Fibroblast of the conjunctiva (primary cell): ENCODE measurements at regions not wholly inside any gene's neighbourhood (a gene's known extent, or its start where the extent isn't known, plus 50 kb on each side); places are given as distances from the start of the nearest gene placed in this dataset.

Source experiments
- DNase-seq: peaks from one replicate; pipeline ENCODE4 v3.0.0-alpha.2; 2010; ENCODE audit warnings: low read depth

DNA sequence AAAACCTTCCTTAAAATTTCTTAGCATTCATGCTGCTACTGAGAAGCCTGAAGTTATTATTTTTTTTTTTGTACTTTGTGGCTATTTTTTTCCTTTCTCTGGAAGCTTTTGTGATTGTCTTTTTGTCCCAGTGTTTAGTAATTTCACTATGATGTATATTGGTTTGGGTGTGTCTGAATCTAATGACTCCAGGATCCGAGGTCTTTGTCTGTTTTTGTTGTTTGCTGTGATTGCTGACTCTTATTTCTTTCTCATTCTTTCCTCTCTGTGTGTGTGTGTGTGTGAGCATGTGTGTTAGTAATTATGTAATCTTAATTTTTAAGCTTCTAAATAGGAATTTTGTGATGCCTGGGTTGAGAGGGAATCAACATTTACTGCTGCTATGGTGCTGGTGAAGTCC is 152.0 kb downstream of the RAP2B start:
- DNase-seq = no peak

DNA sequence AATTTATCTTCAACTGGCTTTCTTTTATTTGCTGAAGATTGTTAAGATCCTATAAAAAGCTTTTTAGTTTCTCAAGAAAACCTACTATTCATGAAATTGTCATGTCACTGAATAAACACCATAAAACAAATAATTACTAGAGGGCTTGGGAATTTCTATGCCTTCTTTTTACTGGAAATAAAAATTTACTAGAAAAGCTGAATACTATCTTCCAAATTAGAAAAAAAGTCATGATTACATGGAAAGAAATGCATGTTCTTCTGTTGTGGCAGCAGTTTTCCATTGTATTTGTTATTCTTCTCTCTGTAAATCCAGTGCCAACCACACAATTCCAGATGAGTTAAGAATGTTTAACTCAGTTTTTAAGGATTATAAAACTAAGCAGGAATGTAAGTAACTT is 153.8 kb downstream of the RAP2B start:
- DNase-seq = no peak

DNA sequence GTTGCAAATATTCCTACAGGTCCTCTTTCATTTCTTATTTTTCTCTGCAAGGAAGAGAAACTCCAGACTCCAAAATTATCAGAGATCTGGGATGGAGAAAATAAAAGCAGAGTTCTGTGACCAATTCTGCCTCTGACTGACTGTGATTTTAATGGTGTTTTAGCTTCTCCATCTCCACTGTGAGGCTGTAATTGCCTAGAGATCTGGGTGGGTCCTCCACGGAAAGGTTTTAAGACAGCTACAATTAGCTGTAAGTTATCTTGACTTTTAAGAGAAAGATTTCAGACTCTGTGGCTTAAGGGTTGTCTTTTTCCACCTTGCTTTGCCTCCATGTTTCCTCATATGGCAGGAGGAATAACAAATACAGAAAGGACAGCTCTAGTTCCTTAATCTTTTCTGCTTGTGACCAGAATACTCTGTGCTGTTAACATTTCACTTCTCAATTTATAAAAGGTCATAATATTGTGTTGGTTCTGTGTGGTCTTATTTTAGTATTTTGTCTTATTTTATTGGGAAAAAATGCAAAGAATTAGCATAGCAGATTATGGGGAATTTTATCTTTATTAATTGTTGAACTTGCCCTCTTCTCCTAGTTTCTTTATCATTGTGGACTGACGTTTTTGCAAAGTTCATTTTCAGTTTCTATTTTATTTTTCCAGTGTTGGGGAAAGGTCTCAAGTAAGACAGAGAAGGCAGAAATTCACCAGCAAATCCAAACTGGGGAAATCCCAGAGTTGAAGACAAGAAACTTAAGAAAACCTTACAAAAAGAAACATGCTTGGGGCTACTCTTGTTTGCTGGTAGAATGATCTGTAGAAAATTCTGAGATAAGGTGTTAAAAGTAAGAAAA is 157.9 kb downstream of the RAP2B start:
- DNase-seq = no peak

DNA sequence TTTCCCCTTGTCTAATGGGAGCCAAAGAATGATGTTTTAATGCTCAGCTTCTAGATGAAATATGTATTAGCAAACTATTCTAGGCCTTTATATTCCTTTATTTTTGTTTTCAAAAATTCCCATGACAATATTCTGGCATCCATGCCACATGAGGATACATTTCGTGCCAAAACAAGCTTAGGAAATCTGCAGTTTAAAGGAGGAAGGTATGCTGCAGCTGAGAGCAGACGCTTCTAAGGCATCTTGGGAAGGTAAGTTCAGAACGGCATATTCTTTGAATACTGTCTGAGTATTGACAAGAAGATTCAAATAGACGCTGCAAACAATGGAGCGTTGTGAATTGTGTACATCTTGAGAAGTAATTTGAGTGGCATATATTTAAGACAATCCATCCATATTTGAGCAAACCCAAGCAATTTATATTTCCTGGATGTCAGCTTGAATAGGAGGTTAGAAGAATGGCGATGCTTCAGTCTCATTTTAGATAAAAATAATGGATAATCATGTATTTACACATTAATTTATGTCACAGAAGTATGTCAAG is 158.6 kb downstream of the RAP2B start:
- no peak for DNase-seq

DNA sequence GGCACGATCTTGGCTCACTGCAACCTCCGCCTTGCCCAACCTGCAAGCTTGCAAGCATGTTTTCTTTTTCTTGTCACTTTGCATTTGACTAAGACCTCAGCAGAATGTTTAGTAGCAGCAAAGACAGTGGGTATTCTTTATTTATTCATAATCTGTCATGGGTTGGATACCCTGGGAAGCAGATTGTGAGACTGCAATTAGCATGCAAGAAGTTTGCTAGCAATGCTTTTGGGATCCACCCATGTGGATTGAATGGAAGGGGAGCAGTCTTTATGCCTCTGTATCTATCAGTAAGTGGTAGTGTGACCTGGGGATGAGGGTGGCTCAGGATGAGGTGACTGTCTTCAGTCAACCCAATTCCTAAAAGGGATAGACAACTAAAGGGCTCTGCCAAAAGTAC is 166.7 kb downstream of the RAP2B start:
- no peak for DNase-seq

DNA sequence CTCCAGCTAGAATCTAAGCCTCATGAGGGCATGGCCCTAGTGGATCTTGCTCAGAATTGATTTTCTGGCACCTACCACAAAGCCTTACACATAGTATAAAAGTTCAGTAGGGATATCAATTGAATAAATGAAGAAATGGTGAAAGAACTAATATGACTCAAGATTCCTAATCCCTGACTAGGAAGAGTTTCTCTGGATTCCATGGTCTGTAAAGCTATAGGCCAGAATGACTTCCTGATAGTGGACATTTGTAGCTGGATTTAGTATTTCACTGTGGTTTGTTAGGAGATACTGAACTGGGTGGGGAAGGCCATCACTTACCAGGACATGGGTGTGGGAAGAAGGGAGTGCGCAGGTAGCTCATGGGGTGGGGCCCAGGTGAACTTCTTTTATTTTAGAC is 168.9 kb downstream of the RAP2B start:
- no peak for DNase-seq

DNA sequence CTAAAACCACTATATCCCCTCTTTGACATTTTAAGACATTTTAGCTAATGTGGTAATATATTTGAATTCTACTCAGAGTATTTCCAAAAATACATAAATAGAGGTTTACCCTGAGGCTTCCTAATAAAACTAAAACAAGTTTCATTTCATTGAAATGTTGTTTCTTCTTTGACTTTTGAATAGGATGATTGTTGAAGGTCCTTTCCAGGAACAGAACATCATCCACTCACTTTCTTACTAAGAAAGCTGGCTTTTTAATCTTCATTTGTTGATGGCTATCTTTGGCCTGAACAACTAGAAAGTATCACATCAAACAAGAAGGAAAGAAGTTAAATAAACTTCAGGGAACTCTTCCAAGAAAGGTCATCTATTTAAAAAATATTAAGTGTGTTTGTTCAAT is 169.7 kb downstream of the RAP2B start:
- no peak for DNase-seq

DNA sequence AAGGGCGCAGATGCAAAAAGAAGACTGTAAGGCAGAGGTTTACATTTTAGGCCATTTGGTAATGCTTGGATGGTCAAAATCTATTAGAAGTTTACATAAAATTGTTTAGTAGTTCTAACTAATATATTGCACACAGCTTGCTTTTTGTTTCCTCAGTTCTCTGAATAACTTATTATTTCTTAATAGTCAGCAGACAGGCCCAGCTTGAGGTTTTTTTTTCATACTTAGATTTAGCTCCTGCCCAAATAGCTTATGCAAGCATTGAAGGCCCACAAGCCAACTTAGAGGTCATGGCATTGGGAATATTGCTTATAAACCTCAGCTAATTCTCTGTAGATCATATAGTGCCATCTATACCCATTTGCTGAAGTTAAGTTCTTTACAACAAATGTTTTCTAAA is 172.5 kb downstream of the RAP2B start:
- no peak for DNase-seq

DNA sequence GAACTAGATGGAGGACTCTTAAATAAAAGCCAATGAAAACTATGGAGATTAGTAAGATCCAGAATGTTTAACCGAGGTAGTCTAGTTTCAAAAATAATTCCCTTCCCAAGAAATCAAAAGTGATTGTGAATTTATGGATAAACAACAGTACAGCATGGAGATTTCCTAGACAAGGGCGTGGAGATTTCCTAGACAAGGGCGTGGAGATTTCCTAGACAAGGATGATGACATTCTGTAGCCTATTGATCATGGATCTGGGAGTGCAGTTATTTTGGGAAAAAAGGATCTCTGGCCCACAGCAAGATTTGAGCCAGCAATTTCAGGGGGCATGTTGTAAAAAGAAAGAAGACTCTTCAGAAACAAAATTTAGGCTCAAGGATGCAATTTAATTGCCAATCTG is 175.3 kb downstream of the RAP2B start:
- no peak for DNase-seq

DNA sequence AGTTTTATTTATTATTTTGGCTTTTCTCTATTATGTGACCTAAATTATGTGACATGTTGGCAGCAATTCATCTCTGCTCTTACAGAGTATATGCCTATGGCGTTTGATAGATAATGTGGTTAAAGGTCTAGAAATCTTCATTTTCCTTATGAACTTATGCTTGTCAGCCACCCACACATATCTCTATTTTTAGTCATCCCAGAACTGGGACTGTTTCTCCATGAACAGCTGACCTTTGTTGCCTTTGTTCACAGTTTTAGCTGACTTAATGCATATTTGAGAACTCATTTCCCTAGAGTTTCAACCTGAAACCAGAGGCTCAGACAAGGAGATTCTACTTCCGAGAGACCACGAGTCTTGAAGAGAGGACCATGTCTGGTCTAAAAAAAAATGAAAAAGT is 176.5 kb downstream of the RAP2B start:
- DNase-seq = peak; percentile 3

DNA sequence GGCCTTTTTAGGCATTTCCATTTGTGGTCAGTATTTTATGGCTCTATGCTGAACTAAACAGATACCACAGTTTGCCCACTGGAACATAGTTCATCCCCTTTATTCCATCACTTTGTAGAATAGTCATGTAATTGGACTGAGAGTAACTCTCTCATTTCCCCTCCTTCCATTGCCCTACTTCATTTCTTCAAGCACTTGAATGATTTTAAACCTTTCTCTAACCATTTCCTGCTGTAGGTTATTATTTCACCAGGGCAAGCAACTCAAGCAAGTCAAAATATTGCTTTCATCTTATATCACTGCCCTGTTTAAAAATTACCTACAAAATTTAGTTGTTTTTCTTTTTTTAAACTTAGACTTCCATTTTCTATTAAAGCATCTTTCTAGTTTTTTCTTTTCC is 177.0 kb downstream of the RAP2B start:
- no peak for DNase-seq

DNA sequence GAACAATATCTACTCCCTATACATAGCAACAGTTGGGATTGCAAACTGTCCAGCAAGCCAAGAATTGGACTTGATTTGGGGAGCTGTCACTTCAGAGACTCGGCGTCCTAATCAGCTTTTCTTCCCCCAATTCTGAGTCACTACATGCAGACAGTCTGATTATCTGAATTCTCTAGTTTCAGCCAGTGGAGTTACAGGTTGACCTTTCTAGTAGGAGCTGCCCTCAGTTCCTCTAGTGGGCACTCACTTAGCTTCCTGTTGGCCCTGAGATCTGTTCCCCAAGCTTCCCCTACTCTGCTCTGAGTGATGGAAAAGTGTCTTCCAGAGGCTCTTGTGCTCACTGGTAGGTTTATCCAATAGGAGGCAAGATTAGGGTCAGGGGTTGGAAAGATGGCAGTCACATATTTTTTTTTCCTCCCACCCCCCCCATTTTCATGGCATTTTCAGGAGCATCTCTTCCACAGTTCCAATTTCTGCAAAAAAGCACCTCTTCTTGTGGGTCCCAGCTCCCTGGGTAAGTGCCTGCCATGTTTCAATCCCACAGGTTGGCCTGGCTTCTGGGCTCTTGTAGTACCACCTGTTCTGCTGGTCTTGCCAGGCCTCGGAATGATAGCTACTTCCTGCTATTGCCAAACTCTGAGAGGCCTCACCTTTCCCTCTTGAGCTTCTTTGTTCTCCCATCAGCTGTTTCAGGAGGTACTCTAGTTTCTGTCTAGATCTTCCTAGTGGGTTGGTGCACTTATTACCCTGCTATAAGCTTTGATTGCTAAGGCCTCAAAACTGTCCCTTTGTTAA is 182.2 kb downstream of the RAP2B start:
- no peak for DNase-seq

DNA sequence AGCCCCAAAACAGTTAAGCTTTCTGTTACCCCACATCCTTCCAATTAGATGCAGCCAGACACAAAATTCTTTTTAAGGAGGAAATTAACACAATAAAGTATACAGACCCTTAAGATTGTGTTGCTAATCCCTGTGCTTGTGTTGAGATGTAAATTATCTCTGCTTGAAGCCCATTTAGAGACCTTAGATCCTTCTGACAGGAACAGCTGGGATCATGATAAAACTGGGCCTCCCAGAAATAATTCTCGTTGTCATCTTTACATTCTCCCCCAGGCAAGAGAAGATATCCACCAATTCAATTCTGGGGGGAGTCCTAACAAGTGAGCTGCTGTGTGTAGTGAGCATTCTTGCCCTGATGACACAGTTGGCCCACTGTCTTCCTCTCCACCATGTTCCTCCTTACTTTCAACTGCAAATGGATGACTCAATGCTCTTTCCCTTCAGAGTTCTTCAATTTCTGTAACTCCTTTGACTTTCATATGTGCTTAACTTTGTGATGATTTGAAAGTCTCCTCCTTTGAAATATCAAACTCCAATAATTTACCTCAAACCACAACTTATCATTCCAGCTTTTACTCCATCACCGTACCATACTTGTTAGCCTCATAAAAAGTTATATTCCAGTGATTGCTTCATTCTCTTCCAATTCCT is 186.6 kb downstream of the RAP2B start:
- no peak for DNase-seq

DNA sequence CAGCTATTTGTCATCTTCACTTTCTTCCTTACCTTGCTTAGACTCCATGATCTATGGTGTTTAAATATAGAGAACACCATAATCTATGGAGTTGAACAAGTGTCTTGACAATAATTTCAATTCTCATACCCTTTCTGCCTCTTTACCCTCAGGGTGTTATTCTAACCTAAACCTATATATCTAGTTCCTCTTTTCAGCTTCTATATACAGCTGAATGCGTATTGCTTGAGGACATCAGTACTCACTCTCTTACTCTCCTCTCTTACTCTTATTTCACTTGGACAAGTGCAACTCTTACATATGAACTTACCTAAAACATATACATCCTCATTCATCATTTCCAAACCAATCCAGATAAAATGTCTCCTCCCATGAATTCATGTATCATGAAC is 187.1 kb downstream of the RAP2B start:
- DNase-seq = no peak

DNA sequence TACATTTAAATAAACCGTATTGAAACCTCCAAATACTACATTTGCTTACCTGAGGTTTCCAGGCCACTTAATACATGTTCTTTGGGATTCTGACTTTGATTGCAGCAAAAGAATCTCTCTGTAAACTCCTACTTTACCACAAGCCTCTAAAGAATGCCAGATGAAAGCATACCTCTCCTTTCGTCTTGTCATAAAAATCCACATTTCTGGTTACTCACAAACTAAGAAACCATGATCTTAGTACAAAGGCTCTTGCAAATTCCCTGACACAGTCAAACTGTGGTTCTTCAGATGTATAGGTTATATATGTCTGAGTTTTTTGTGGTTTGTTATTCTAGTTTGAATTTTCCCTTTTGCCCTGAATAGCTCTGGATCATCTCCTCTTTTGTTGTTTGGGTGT is 188.4 kb downstream of the RAP2B start:
- DNase-seq = no peak

DNA sequence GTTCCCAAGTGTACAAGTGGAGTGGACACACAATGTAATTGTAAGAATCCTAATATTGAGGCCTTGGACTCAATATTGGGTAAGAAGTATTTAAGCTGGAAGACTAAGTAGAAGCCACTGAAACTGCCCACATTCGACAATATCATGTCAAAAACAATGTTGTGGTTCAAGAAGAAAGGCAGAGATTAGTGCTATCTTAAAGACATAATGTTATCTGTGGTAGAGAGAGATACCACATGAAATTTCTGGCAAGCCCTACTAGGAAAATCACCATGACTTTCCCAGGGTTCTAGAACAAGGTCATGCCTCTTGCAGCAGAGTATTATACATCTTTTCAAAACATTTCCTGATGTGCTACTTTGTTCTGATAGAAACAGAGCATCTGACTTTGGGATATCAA is 192.6 kb downstream of the RAP2B start:
- DNase-seq = no peak

DNA sequence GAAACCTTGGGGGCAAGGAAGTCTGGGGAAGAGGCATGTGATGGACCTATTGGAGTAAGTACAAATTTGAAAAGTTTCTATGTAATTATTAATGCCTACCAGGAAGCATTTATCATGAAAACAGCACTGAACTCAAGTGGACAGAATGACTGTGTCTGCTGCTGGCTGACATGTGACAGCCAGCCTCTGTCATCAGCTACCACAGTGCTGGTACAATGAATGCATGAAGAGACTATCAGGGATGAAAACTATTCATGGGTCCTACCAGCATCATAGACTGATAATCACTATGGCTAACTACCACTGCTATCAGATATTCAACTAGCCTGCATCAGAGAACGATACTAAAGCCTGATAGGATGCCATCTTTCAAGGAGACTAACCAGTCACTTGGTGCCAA is 193.5 kb downstream of the RAP2B start:
- no peak for DNase-seq

DNA sequence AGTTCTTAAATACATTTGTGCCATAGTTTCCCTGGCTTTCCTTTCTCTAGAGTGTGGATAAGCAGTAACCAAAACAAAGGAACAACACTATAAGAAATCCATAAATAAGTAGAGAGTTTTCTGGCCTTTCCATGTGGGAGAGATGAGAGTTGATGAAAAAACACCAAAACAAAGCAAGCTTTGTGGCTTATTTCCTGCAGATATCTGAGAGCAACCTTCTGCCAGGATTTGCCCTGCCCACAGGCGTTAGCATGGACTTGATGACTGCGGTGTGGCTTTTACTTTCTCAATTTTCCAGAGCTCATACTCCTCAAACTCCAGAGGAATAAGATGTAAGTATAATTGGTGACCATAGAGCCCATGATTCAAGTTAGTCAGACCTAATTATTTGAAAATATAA is 194.9 kb downstream of the RAP2B start:
- DNase-seq = no peak

DNA sequence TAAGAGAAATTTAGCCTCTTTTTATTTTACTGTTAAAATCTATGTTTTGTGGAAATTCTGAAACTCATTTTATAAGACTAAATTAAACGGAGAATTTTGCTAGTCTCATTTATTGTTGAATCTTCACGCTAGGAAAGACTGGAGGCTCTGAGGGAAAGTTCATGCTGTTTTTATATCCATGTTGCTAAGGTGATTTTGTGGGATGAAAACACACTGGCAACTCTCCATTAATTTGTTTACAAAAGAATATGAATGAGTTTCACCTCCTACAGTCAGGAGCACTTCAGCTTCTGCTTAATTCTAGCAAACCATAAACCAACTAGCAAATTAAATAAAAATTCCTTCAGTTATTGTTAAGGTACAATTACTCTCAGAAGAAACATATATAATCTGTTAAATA is 195.4 kb downstream of the RAP2B start:
- DNase-seq = no peak

DNA sequence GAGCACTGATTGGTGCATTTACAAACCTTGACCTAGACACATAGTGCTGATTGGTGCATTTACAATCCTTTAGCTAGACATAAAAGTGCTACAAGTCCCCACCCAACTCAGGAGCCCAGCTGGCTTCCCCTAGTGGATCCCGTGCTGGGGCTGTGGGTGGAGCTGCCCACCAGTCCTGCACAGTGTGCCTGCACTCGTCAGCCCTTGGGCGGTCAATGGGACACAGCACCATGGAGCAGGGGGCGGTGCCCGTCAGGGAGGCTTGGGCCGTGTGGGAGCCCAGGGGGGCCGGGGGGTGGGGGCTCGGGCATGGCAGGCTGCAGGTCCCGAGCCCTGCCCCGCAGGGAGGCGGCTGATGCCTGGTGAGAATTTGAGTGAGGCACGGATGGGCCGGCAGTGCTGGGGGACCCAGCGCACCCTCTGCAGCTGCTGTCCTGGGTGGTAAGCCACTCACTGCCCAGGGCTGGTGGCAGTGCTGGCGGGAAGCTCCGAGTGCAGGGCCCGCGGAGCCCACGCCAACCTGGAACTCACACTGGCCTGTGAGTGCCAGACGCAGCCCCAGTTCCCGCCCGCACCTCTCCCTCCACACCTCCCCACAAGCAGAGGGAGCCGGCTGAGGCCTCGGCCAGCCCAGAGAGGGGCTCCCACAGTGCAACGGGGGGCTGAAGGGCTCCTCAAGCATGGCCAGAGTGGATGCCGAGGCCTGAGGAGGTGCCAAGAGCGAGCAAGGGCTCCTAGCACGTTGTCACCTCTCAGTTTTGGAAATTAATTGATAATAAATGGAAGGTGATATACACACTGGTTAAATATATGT is 207.7 kb downstream of the RAP2B start:
- DNase-seq = no peak

DNA sequence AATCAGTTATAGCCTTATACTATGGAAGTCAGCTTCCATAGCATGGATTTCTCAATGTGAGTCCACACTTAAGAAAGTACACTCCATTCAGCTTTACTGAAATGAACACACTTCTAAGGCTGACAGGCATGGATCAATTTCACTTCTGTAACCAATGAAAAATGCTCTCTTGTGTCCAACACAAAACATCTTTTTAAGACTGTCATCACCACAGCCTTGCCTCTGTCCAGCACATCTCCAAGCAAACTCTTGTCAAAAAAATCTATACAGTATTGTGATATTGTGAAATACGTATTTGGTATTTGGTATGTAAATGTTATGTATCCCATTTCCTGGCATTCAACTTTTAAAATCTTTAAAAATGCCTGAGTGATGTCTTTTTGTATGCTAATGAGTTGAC is 208.7 kb downstream of the RAP2B start:
- DNase-seq = no peak

DNA sequence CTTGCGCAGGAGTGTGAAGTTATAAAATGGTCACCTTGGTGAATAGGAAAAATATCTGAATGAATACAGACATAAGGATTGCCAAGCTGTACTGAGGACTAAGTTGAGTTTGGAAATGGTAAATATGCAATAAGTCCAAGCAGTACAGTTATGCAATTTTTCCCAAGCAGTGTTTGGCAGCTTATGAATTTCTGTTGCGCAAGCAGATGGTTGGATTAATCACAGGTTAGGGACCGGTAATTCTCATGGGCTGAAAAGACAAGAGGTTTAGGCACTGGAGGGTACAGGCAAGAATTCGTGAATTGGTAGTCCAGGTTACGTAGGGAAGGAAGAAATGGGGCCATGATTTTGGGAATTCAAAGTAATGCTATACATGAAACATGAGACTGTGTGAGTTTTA is 210.3 kb downstream of the RAP2B start:
- peak; percentile 41 for DNase-seq
